C4-2B (cell line): ENCODE measurements at regions not wholly inside any gene's neighbourhood (a gene's known extent, or its start where the extent isn't known, plus 50 kb on each side); places are given as distances from the start of the nearest gene placed in this dataset.

Experiments
- H3K27ac ChIP-seq: fragments of 450-650 bp; 2 replicates; pipeline ENCODE4 v1.5.1; 2017
- CTCF ChIP-seq: fragments of 450-650 bp; conservative IDR thresholded peaks from 2 replicates; pipeline ENCODE4 v1.5.1; 2017; ENCODE audit warnings: mild to moderate bottlenecking
- ZFX ChIP-seq: fragments of 450-650 bp; IDR thresholded peaks from 2 replicates; pipeline ENCODE4 v1.6.1; 2017

- no peak overlapping the region for H3K27ac ChIP-seq
- no peak for TF ChIP-seq CTCF
- no peak for TF ChIP-seq ZFX
Measured at GRCh38 chr7:13321316-13321715, 633.9 kb downstream of the ARL4A start.

GRCh38 chr7:13322126-13322525 lies 634.7 kb downstream of the ARL4A start:
- no peak overlapping the region for H3K27ac ChIP-seq
- TF ChIP-seq ZFX (no peak), CTCF (no peak)

GRCh38 chr7:13327669-13328068 lies 640.2 kb downstream of the ARL4A start:
- H3K27ac ChIP-seq: no peak overlapping the region
- TF ChIP-seq CTCF (no peak), ZFX (no peak)

GRCh38 chr7:13333371-13333770 lies 645.9 kb downstream of the ARL4A start:
- no peak overlapping the region for H3K27ac ChIP-seq
- TF ChIP-seq ZFX: no peak
- no peak for TF ChIP-seq CTCF

GRCh38 chr7:13336227-13336626 lies 648.8 kb downstream of the ARL4A start:
- TF ChIP-seq ZFX (no peak), CTCF (no peak)
- H3K27ac ChIP-seq: no peak overlapping the region

- no peak overlapping the region for H3K27ac ChIP-seq
- TF ChIP-seq CTCF: no peak
- TF ChIP-seq ZFX: no peak
Measured at GRCh38 chr7:13352677-13353076, 636.8 kb downstream of the ETV1 start.

- no peak overlapping the region for H3K27ac ChIP-seq
- TF ChIP-seq CTCF (peak; percentile 19), ZFX (no peak)
Measured at GRCh38 chr7:13359656-13360055, 629.8 kb downstream of the ETV1 start.
